NCI-H1105 (cell line): ENCODE measurements at regions not wholly inside any gene's neighbourhood (a gene's known extent, or its start where the extent isn't known, plus 50 kb on each side); places are given as distances from the start of the nearest gene placed in this dataset.
"Not testable (repeated sequence)": the region's sequence is repeated elsewhere in the genome, so short reads cannot be mapped to it uniquely, and the experiment has no call there.

ENCODE experiments used
- DNase-seq: peaks from one replicate; lab custom pipeline; 2025; lab: John Stamatoyannopoulos, UW

DNA sequence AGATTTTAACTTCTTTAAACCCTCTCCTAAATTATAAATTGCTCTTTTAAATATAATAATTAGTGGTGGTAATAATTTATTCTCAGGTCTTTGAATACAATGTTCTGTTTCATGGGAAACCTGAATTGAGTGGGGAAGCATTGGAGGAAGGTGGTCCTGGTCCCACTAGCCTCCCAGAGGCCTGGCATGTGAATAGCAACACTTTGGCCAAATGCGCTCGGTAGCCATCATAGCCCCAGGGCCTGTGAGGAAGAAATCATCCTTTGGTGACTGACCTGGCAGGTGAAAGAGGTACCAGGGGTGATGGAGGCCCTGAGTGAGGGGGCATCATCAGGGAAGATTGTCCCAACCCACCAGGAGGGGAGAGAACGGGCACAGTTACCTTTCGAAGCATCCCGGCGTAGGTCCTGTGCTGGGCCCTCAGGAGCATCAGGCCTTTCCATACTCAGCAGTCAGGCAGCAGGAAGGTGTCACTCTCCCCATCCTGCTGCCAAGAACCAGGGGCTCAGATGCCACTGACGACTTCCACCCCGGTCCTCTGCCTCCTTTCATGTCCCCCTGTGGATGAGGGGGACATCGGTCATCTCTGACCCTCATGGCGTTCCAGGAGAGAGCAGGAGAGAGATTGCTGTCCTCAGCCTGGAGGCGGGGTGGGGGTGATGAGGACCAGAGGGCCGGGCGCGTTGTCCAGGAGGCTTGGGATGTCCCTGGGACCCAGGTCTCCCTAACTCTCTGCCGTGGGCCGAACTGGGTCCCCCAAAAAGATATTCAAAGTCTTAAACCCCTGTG lies 78.6 kb upstream of the HPCAL1 start:
- no peak for DNase-seq

DNA sequence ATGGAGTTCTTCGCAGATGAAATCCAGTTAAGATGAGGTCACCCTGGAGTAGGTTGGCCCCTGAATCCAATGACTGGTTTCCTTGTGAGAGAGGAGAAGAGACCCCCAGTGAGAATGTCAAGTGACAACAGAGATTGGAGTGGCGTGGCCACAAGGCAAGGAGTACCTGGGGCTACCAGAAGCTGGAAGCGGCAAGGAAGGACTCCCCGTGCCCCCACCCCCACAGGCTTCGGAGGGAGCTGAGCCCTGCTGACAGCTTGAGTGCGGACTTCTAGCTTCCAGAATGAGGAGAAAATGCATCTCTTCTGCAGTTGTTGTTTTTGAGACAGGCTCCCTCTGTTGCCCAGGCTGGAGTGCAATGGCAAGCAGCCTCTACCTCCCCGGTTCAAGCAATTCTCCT lies 78.0 kb upstream of the HPCAL1 start:
- no peak for DNase-seq

DNA sequence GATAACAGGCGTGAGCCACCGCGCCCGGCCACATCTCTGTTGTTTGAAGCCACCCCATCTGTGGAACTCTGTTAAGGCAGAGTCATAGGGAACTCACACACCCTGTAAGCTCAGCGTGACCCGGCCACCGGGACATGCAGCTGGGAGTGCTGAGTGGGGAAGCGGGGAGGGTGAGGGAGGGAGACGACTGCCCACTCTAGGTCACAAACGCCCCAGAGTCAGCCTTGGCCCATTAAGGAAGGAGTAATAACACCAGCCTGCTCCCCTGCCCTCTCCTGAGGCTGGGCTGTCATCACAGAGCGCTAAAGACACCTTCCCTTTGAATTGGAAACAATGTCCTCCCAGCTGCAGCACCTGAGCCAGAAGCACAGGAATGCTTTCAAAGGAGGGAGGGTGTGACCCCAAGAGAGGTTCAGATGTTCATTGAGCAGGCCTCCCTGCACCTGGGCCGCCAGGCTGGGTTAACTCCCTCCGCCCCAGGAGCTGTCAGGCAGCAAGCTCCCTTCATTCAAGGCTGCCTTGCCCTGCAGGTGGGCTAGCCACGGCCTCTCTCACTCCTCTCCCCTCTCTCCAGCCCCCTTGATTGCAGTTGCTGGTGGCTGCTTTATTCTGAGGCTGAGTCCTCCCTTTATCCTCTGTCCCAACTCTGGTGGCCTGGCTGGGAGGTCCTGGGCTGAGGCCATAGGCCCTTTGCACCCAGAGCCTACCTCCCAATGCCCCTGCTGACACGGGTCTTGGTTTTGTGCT lies 77.2 kb upstream of the HPCAL1 start:
- DNase-seq = no peak

DNA sequence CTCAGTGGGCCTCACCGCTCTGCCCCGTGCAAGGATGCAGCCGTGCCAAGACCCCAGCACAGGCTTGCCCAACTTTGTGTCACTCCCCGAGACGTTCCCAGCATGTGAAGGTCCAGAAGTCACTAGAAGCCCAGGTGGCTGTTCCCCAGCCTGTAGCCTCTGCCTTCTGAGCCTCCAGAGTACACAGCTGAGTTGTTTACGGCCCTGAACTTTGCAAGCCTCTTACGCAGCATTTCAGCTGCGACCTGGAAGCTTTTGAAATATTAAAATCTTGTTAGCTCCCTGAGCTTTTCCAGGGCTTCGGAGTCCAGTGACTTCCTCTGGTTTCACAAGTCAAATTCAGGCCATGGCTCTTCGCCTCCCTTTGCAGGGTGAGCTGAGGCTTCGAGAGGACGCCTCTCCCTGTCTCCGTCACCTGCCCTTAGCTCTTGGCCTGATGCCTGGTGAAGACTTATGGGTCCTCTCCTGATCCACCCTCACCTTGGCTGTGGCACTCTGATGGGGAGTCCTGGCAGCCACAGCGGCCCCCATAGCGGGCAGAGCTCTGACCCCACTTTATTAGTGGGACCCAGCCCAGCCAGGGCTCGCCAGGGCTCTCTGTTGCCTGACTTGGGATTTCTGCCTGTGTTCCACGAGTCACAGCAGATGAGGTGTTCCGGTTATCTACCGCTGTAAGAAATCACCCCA lies 76.5 kb upstream of the HPCAL1 start:
- DNase-seq = no peak

DNA sequence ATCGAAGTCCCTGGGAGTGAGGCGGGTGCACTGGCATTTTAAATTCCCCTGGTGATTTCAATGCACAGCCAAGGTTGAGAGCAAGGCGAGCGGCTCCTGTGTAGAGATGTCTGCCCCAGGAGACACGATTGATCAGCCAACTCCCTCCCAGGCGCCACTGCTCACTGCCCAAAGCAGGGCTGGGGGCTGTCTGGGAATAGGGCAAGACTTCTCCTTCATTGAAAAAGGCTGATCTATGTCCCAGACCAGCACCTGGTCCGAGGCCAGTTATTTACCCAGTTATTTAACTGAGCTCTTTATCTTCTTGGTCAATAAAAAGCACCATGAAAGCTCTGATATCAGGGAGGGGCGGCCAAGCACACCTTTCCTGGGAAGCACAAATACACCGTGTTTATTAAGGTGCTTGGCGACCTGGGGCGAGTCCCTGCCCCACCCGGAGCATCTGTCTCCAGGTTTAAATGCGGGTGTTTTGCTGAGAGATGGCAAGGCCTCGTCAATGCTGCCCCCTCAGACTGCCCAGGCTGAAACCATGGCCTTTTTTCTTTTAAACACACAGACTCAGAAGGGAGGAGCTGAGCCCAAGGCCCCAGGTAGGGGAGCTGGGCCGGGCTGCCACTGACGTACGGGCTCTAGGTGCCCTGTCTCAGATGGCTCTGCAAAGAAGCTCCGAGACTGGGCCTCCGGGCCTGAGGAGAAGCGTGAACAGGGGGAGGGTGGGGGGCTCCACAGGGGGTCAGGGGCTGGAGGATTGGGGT lies 73.9 kb upstream of the HPCAL1 start:
- no peak for DNase-seq

DNA sequence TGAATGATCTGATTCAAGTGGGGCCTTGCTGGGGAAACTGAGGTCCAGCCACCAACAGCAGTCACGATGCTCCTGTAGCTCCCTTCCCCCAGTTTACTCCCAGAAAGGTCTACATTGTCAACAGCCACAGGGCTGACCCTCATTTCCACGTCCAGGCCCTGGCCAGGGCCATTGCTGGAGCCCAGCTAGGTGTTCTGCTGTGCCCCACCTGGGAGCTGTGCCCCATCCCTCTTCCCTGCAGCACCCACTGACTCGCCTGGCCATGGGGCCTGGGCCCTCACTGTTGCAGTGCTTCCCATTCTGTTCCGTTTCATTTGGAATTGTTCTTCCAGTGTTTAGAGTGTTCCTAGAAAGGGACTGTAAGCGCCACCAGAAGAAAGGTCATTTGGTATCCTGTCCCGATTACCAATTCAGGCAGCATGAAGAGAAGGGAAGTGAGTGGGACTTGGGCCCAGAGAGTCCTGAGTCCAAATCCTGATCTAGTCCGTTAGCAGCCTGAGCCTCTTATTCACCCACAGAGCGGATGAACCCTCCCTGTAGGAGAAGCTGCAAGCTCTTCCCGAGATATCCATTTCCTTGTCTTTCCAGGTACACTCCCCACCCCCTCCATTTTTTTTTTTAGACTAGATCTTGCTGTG lies 73.1 kb upstream of the HPCAL1 start:
- no peak for DNase-seq

DNA sequence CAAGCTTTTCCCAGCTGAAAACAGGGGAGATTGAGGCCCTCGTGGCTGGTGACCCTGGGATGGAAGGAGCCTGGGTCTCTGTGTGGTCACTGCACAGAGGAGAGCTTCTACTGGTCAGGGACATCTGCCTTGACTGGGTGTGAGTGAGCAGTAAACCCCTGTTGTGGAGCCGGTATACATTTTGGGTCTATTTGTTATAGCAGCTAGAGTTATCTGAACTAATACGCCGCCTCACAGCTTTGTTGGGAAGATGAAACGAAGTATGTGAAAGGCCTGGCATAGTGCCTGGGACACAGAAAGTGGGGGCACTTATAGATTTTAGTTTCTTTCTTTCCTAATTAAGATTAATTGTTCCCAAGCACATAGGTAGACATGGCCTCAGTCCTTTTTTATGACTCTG lies 72.2 kb upstream of the HPCAL1 start:
- no peak for DNase-seq

DNA sequence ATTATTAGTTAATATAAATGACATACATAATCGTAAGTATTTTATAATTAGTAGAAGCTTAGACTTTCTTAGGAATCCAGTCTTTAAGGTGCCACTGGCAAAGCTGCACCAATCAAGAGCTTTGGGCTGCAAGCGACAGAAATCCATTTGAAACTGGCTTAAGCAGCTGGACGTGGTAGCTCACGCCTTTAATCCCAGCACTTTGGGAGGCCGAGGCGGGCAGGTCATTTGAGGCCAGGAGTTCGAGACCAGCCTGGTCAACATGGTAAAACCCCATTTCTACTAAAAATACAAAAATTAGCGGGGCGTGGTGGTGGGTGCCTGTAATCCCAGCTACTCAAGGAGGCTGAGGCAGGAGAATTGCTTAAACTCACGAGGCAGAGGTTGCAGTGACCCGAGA lies 71.8 kb upstream of the HPCAL1 start:
- DNase-seq = not testable (repeated sequence)

DNA sequence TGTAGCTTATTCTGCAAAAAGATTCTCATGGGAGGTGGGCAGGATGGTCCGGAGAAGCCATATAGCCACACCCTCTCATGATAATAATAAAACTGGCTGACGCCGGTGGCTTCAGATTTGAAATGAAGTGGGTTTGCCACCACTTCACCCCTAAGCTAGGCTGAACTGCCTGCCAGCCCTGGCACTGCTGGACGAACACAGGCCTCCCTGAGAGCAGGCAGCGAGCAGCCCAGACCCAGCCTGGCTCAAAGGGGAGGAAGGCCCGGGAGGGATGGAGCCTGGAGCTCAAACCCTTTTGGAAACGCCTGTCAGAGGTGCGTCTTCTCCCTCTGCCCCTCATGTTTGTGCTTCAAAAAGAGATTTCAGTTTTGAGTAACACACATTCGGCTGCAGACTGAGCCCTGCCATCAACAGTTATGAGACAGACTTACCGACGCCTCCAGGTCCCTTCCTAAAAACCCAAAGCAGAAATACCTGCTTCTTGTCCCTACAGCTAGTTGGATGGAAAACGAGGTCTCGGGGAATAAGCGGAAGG lies 71.1 kb upstream of the HPCAL1 start:
- no peak for DNase-seq

DNA sequence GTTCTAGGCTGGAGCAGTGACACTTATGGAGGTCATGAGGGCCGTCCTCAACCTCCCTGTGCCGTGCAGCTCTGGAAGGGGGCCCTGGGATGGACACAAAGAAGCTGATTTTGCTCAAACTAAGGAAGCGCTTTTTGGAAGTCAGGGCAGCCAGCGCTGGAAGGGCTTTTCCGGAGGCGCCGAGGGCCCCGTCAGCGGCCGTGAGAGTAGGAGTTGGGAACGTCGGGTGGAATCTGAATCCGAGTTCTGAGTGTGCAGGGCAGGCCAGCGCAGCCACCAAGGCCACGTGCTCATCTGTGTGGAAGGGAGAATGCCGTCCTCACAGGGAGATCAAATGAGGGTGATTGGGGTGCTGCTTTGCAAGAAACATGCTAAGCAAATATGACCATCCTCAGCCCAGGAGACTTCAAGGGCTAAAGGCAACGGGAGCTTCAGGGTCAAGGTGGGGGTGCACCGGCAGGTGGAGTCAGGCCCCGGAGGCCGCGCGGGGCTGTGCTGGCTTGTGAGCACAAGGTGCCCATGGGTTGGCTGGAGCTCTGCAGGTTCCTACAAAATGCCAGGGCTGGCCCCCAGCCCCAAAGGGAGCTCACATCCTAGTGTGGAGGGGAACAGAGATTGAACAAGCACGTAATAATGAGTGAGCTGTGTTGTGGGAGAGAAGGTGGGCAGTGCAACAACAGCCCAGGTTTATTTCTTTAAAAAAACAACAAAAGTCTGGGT lies 70.4 kb upstream of the HPCAL1 start:
- no peak for DNase-seq

DNA sequence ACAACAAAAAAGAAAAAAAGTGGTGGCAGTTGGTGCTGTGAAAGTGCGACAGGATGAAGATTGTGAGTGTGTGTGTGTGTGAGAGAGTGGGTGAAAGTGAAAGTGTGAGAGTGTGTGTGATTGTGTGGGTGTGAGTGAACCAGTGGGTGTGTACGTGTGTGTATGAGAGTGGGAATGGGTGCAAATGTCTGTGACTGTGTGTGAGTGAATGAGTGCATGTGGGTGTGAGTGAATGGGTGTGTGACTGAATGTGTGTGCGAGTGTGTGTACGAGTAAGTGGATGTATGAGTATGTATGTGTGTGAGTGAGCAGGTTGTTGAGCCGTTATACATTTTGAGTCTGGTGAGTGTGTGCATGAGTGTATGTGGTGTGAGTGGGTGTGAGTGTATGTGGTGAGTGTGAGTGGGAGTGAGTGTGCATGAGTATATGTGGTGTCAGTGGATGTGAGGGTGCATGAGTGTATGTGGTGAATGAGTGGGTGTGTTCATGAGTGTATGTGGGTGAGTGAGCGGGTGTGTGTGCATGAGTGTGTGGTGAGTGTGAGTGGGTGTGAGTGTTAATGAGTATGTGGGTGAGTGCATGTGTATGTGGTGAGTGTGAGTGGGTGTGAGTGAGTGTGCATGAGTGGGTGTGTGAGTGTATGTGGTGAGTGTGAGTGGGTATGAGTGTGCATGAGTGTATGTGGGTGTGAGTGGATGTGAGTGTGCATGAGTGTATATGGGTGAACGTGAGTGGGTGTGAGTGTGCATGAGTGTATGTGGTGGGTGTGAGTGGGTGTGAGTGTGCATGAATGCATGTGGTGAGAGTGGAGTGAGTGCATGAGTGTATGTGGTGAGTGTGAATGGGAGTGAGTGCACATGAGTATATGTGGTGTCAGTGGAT lies 69.3 kb upstream of the HPCAL1 start:
- no peak for DNase-seq

DNA sequence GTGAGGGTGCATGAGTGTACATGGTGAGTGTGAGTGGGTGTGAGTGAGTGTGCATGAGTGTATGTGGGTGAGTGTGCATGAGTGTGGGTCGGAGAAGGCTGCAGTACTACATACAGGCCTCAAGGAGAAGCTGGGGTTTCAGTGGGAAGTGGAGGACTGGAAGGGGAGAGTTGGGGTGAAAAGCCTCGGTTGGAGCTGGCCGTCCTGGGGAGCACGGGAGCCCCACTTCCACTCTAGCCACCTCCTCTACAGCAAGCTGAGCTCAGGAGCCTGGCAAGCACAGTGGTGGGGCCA lies 68.7 kb upstream of the HPCAL1 start:
- no peak for DNase-seq

DNA sequence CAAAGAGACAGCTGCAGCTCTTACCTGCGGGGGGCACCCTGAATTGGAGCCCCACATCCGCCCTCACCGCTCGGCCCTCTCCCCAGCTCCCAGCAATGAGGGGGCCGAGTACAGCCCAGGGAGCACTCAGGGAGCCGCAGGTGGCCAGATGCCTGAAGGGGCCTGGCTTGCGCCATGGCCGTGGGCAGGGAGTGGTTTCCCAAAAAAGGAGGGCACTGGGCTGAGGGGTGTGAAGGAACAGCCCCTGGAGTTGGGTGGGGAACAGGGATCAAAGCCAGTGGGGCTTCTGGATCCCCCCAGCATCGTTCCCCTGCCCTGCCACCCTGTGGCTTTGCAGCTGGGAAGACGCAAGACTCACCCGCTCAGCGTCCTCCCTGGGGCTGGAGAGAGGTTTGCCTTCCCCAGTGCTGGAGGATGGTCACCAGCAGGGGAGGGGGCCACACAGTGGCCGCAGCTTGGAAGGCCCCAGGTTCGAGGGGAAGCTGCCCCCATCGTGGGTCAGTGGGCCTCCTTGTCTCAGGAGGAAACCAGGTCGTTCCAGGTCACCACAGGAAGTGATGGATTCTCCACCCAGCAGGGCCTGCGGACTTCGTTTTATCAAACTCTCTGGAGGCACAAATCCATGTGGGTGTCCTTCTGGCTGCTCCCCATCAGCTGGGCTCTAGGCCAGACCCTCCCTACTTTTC lies 68.2 kb upstream of the HPCAL1 start:
- DNase-seq = no peak

DNA sequence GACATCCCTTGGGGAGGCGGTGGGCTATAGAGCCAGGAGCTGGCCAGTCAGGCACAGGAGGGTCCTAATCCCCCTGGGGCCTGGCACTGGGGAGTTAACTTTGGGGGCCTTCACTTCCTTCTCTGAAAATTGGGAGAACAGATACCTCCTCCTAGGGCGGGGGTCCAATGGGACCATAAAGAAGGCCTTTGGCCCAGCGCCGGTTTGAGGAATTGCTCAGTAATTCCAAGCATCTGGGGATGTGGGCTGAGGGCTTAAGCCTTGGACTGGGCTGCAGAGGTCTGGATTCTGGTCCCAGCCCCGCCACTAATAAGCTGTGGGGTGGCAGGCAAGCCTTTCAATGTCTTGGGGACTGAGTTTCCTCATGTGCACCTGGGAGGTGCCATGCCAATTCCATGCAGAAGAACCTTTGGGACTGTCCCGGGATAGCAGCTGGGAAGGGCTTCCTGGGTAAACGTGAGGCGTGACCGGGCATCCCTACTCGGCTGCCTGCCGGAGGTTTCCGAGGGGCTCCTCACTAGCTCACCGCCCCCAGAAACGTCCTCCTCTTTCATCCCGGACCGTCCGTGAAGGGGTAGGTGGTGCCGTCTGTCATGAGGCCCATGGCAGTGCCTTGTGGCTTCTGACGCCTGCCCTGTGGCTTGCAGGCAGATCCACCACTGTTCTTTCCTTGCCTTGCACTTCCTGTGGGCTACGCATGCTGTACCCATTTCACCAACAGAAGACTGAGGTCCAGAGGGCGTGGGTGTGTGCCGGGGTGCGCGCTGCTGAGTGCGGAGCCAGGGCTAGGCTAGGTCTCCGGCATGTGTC lies 67.4 kb upstream of the HPCAL1 start:
- DNase-seq = no peak

DNA sequence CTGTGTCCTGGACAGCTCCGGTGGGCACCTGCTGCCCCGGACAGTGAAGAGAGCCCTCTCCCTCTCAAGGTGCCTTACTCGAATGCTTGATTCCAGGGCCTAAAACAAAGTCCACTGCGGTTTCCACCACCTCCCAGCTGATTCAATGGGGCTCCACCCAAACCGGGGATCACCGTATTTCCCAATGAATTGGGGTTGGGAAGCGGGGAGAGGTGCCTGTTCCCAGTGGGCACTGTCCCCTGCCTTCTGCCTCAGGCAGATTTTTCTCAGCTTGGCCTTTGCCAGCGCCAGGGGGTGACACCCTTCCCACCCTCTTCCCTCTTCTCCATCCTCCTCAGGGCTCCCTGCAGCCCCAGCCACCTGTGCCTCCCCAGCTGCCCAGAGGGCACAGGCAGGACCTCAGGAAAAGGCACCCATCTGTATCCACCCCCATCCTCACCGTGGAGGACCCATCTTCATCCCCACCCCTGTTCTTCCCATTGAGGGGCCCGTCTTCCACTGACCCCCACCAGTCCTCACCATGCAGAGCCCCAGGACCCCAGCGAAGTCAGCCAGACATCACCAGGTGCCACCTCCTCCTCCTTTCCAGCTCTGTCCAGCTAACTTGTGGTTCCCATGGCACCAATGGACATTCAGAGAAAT lies 66.7 kb upstream of the HPCAL1 start:
- no peak for DNase-seq

DNA sequence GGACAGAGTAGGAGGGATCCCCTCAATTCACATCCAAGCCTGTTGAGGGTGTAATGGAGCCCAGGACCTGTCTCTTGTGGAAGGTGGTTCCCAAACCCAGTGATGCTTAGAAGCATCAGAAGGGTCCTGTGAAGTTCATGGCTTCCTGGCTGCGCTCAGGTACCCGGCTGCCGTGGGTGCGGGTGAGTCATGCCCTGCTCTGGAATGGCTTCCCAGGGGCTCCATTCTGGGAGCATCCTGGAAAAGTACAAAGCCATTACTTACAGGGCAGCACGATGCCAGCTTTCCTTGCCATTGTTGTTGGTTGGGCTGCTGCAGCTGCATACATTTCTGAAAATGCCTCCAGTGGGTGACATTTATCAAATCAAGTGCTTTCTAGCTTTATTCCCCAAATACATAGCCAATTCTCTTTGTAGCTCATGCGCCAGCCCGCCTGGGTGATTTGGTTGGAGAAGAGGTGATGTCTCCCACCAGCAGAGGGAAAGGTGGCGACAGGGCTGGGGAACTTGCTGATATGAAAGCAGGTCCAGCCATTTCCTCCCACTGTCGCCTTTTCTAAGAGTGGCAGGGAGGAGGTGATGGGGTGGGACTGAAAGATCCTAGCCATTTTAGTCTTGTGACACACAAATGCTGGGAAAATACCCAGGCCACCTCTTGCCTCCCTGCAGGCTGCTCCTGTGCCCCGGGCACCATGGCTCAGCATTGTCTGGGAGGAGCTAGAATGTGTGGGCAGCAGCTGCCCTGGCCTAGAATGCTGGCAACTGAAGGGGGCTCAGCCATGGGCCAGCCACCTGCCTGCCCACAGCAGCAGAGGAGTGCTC lies 65.9 kb upstream of the HPCAL1 start:
- DNase-seq = no peak
